Activated CD4-positive, alpha-beta T cell treated with anti-CD3 and anti-CD28 coated beads, Interleukin-2, amount 50 U/mL, for 24 hours (primary cell): ENCODE measurements at regions not wholly inside any gene's neighbourhood (a gene's known extent, or its start where the extent isn't known, plus 50 kb on each side); places are given as distances from the start of the nearest gene placed in this dataset.
A peak's percentile ranks its signal among the peaks of the same experiment; 100 is the strongest.
"Not testable (repeated sequence)": the region's sequence is repeated elsewhere in the genome, so short reads cannot be mapped to it uniquely, and the experiment has no call there.

ENCODE experiments used
- DNase-seq, 2 donors: peaks; one replicate each; pipeline ENCODE4 v3.0.0-alpha.2; 2020; ENCODE audit warnings: low read depth in 1 of 2, low spot score in 1 of 2

DNA sequence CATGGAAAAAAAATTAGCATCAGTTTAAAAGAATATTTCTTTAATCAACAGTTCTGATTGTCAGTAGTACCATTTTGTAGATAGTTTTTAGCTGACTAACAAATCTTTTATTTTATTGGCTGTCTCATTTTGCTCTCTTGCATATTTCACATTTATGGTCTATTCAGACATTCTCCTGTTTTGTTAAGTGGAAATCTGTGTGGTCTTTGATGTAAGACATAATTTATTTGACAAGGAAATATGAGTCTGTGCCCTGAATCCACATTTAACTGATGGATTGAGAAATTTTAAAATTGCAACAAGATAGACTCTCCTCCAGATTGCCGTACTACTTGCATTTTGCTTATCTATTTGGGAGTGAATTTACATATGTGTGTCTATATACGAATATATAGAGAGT, 96.3 kb upstream of the ATP5MC3 start:
- DNase-seq, result no peak

DNA sequence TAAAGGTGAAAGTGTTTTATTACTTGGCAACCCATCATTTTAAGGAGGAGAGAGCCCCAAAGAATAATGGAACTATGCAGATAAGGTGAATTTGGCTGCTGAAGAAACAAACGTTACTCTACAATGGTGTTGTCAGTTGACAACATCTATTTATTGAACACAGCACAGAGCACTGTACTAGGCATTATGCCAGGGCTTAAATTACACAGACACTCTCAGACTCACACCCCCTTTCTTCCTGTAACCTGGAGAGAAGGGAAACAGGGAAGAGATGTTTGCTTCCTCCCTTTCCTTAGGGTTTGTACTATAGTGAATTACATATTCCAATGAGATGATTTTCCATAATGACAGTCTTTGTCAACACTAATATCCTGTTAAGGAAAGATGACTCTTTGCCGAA, 94.0 kb upstream of the ATP5MC3 start:
- no peak for DNase-seq

DNA sequence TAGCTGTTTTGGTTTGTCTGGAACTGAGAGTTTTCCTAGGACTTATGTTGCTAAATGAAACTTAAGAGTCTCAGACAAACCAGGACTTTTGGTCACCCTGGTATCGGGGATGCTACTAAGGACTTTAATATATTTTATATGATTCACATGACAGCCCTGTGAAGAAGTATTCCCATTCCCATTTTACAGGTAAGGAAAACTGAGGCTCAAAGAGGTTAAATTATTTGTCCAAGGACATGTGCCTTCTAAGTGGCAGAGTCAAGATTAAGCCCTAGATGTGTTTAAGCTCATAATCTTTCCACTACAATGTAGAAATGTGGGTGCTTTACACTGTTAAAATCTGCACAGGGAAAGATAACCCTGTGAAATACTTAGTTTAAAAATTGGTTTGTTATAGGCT, 77.7 kb upstream of the ATP5MC3 start:
- DNase-seq, result no peak

DNA sequence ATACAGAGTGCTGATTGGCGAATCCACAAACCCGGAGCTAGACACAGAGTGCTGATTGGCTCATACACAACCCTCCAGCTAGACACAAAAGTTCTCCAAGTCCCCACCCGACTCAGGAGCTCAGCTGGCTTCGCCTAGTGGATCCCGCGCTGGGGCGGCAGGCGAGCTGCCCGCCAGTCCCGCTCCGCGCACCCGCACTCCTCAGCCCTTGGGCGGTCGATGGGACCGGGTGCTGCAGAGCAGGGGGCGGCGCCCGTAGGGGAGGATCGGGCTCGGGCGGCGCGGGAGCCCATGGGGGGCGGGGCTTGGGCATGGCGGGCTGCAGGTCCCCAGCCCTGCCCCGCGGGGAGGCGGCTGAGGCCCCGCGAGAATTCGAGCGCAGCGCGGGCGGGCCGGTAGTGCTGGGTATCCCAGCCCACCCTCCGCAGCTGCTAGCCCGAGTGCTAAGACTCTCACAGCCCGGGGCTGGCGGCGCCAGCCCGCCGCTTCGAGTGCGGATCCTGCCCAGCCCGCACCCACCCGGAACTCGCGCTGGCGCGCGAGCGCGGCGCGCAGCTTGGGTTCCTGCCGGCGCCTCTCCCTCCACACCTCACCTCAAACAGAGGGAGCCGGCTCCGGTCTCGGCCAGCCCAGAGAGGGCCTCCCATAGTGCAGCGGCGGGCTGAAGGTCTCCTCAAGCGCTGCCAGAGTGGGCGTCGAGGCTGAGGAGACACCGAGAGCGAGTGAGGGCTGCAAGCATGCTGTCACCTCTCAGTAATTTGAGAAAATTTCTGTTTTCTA, 75.5 kb upstream of the ATP5MC3 start:
- no peak for DNase-seq

DNA sequence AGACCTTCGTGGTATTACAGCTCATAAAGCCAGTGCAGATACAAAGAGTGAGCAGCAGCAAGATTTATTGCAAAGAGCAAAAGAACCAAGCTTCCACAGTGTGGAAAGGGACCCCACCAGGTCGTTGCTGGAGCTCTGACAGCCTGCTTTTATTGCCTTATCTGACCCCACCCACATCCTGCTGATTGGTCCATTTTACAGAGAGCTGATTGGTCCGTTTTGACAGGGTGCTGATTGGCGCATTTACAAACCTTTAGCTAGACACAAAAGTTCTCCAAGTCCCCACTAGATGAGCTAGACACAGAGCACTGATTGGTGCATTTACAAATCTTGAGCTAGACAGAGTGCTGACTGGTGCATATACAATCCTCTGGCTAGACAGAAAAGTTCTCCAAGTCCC, 74.9 kb upstream of the ATP5MC3 start:
- not testable (repeated sequence) for DNase-seq

DNA sequence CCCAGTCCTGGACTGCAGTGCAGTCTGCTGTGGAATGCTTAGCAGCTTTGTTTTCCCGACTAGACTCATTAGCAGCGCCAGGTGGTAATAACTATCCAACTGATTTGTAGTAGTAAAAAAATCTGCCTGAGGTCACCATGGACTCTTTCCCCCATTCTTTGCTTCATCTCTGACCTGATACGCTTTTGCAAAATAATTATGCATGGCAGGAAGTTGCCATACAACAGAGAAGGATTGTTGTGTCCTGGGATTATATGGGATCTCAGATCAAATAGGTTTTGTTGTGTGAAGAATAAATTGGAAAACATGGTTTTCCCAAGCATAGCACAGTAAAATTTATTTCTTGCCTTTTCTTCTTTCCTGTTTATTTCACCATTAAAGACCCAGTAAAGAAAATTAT, 72.4 kb upstream of the ATP5MC3 start:
- DNase-seq, result no peak

DNA sequence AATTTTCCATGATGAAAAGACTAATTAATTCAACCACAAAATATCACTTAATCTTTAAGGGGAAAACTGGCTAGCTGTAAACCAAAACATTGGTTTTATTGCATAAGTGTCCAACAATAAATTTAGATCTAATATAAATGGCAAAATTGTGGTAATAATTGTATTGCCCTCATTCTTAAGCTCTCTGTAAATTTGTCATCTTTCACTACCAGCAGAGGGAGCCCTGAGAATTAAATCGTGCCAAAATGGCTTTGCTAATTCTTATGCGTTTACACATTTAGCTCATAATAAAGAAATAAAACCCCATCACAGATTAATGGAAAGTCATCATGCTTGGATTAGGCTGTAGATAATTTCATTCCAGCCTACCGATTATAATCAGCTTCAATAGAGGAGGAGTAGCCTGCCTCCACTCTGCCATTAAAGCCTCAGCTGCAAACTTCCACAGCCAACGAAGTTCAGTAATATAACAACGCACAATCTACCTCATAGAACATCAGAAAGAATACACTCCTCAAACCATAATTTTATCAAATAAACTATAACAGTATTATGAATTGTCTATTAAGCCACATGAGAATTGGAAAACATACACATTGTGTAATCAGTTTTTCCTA, 70.0 kb upstream of the ATP5MC3 start:
- DNase-seq, result peak in 1 of 2 donors; percentile 4

DNA sequence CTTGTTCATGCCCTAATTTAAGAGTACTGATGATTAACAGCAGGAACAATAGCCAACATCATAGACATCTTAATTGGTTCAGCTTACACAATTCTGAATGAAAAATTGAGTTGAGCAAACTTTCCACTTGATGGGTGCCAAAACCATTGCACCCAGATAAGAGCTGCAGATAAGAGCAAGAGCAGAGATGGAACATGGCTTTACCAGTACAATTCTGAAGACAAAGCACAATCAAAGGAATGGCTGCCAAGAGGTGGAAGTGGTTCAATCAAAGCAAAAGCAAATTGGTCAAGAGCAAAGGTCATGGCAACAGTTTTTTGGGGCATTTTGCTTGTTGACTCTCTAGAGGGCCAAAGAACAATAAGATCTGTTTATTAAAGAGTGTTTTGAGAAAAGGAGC, 65.6 kb upstream of the ATP5MC3 start:
- no peak for DNase-seq

DNA sequence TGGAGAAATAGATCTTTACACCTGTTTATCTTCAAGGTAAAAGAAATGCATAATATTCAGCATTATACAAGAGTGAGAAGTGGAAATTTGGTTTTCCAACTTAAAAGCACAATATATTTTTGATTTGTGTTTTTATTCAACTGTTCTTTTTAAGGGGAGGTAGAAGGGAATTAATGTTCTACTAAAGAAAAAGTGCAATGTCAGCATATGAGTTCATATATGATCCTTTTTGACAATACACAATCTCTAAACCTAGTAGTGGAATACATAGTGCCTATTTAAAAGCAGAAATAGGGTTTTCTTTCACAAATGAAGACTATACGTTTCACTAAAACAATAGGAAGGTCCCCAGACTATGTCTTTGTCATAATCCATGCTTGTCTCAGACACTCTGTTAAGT, 63.2 kb upstream of the ATP5MC3 start:
- no peak for DNase-seq

DNA sequence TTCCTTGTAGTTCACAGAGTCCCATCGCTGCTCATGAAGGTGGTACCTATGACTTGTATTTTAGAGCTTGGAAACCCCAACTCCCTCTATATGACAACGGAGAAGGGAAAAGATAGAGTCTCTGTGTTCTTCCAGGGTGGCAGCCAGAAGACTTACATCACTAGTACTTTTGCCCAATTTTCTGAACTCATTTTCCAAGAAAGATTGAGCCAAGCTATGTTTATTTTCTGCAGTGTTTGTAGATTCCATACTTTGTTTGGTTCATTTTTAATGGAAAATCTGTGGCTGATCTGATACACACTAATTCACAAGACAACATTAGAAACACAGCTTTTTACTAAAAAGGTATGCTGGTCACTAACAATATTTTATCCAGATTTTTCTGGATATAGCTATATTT, 60.2 kb upstream of the ATP5MC3 start:
- DNase-seq, result no peak

DNA sequence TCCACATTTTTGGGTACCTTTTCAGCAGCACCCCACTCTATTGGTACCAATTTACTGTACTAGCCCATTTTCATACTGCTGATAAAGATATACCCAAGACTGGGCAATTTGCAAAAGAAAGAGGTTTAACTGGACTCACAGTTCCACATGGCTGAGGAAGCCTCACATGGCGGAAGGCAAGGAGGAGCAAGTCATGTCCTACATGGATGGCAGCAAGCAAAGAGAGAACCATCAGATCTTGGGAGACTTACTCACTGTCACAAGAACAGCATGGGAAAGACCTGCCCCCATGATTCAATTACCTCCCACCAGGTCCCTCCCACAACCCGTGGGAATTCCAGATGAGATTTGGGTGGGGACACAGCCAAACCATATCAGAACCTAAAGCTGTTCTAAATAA, 58.5 kb upstream of the ATP5MC3 start:
- not testable (repeated sequence) for DNase-seq

DNA sequence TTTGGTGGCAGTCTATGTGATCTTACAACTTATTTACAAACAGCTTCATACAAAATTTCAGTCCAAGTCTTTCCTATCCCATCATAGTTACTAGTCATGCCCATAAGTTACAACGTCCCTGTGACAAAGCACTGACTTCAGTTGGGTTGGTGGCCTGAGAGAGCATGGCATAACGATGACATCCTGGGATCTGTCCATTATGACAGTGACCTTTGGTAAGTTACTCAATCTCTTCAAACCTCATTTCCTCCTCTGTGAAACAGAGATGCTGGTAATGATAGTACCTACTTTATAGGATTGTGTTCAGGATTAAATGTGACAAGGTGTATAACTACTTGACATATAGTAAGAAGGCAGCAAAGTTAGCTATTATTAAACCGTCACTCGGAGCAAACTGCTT, 55.4 kb upstream of the ATP5MC3 start:
- DNase-seq, result no peak

DNA sequence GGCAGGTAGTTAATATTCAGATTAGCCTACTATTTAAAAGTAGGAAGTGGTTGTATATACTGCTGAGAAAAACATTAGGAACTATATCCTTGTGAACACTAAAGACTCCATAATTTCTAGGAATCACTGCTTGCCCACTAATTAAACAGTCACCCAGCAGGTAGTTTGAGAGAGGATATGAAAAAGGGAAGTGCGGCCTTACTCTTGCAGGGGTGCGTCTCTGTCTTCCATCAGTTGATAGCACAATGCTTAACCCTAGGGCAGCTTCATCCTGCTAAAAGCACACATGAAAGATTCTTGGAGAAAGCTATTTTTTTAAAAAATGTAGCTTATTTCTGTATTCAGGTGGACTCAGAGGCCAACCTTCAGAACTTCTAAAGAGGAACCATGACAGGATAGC, 53.1 kb upstream of the ATP5MC3 start:
- no peak for DNase-seq

DNA sequence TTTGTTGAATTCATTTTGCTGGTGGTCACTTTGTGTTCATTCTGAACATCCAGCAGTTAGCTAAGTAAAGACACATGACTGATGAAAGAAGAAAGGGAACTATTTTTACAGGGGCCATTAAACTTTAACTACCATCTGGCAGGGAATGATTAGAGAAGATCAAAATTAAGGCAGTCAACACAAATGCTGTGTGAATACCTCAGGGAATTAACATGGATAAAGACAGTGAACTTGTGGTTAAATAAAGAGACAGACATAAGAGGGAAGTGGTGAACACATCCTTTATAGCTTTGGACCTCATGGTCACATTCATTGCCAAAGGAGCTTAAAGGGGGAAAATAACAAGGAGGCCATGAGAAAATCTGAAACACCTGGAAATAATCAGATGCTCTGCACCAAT, 52.6 kb upstream of the ATP5MC3 start:
- no peak for DNase-seq

DNA sequence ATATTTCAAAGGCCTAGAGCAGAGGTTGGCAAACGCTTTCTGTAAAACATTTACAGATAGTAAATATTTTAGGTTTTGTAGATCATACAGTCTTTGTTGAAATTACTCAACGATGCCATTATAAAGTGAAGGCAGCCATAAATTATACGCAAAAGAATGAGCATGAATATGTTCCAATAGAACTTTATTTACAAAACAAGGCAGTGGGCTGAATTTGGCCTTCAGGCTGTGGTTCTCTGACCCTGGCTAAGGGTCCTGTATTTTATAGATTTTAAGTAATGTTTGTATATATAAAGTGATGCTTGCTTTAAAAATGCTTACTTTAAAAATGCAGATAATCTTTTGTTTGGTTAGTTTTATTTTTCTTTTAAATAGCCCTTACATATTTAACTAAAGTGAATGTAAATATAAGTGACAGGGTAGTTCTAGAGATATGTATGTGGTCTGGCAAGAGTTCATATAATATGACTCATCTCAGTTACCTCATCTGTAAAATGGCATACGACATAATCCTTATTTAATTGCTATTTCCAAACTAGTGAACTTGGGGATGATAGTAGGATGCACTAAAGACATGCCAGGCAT, 51.7 kb upstream of the ATP5MC3 start:
- no peak for DNase-seq
